ENCODE measurements at regions not wholly inside any gene's neighbourhood (a gene's known extent, or its start where the extent isn't known, plus 50 kb on each side); places are given as distances from the start of the nearest gene placed in this dataset.

DNA sequence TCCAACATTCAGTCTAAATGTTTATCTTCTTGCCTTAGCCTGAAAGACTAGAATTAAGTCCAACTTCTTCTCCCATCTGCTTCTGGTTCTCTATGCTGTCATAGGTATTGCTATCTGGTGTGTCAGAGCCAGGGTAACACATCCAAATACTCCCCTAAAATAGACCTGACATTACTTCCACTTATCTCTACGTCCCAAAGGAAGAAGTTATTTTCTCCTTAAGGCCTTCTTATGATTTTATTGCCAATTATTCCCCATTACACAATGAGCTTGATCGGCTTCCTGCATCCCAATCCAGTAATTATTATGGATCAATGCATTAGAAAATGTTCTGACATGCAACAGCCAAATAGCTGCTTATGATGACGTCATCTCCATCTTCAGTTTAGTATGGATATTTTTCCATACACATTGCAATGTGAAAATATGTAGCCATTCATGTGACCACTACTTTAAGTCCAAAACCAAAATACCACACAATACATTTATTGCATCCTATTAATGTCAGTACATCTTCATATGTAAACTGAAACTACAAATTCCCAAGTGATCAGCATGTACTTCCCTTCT, 555.5 kb downstream of the MAT2B start:
- H3K27me3 ChIP-seq = no peaks in the 10 kb centered on the region
- H2AFZ ChIP-seq = no peak overlapping the region
- DNase-seq (ENCODE audit: low spot score) = no peak
- no peak for TF ChIP-seq EZH2phosphoT487 (IDR thresholded peaks at IDR 0.05; ENCODE audit: low read depth, severe bottlenecking, unreplicated experiment)
- TF ChIP-seq, protein P1, sequence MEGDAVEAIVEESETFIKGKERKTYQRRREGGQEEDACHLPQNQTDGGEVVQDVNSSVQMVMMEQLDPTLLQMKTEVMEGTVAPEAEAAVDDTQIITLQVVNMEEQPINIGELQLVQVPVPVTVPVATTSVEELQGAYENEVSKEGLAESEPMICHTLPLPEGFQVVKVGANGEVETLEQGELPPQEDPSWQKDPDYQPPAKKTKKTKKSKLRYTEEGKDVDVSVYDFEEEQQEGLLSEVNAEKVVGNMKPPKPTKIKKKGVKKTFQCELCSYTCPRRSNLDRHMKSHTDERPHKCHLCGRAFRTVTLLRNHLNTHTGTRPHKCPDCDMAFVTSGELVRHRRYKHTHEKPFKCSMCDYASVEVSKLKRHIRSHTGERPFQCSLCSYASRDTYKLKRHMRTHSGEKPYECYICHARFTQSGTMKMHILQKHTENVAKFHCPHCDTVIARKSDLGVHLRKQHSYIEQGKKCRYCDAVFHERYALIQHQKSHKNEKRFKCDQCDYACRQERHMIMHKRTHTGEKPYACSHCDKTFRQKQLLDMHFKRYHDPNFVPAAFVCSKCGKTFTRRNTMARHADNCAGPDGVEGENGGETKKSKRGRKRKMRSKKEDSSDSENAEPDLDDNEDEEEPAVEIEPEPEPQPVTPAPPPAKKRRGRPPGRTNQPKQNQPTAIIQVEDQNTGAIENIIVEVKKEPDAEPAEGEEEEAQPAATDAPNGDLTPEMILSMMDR (IDR thresholded peaks at IDR 0.05; ENCODE audit: poor library complexity) = no peak
- TF ChIP-seq EZH2 (IDR thresholded peaks at IDR 0.05; ENCODE audit: borderline replicate concordance) = no peak
- H3K79me2 ChIP-seq = no peaks in the 10 kb centered on the region
- H3K4me2 ChIP-seq = no peak overlapping the region
- H3K4me1 ChIP-seq (ENCODE audit: insufficient read depth) = no peaks in the 10 kb centered on the region
- H3K9me2 ChIP-seq (replicated peaks; ENCODE audit: insufficient read depth) = no peaks in the 10 kb centered on the region
- 84% methylated on average over 3 of the region's 3 CpGs for WGBS (ENCODE audit: low lambda C conversion rate, missing lambda C conversion rate)
- no peak overlapping the region for H3K4me3 ChIP-seq
- no peak overlapping the region for H3K27ac ChIP-seq
- H3K9me3 ChIP-seq (ENCODE audit: low read depth) = no peaks in the 10 kb centered on the region
- H4K20me1 ChIP-seq (ENCODE audit: insufficient read depth, poor library complexity, severe bottlenecking) = no peaks in the 10 kb centered on the region
- no peaks in the 10 kb centered on the region for H3K36me3 ChIP-seq (replicated peaks; ENCODE audit: insufficient read depth, low read depth)

DNA sequence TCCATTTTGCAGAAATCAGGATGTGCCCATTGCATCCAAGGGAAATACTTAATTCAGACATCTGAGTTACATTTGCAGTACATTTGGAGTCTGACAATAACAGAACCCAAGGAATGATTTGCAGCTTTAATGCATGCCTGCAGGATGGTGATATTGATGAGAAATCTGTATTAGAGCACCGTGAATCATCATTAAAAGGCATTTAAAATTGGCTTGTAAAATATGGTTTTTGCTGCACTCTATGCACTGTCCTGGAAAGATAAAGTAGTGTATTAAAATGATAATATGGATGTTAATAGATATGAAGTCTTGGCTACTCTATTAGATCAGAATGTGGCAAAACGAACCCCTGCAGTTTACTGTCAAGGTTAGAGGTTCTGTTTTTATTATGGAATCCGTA, 556.9 kb downstream of the MAT2B start:
- no peaks in the 10 kb centered on the region for H4K20me1 ChIP-seq (ENCODE audit: insufficient read depth, poor library complexity, severe bottlenecking)
- TF ChIP-seq EZH2 (IDR thresholded peaks at IDR 0.05; ENCODE audit: borderline replicate concordance) = no peak
- TF ChIP-seq EZH2phosphoT487 (IDR thresholded peaks at IDR 0.05; ENCODE audit: low read depth, severe bottlenecking, unreplicated experiment) = no peak
- TF ChIP-seq, protein P1 (IDR thresholded peaks at IDR 0.05; ENCODE audit: poor library complexity) = no peak
- no peak for DNase-seq (ENCODE audit: low spot score)
- 73% methylated on average over 3 of the region's 3 CpGs for WGBS (ENCODE audit: low lambda C conversion rate, missing lambda C conversion rate)
- H3K36me3 ChIP-seq (replicated peaks; ENCODE audit: insufficient read depth, low read depth) = no peaks in the 10 kb centered on the region
- H3K4me1 ChIP-seq (ENCODE audit: insufficient read depth) = no peaks in the 10 kb centered on the region
- no peak overlapping the region for H3K27ac ChIP-seq
- H3K4me3 ChIP-seq = no peak overlapping the region
- no peaks in the 10 kb centered on the region for H3K9me2 ChIP-seq (replicated peaks; ENCODE audit: insufficient read depth)
- H3K4me2 ChIP-seq = no peak overlapping the region
- no peaks in the 10 kb centered on the region for H3K27me3 ChIP-seq
- no peak overlapping the region for H2AFZ ChIP-seq
- H3K79me2 ChIP-seq = no peaks in the 10 kb centered on the region
- H3K9me3 ChIP-seq (ENCODE audit: low read depth) = no peaks in the 10 kb centered on the region

DNA sequence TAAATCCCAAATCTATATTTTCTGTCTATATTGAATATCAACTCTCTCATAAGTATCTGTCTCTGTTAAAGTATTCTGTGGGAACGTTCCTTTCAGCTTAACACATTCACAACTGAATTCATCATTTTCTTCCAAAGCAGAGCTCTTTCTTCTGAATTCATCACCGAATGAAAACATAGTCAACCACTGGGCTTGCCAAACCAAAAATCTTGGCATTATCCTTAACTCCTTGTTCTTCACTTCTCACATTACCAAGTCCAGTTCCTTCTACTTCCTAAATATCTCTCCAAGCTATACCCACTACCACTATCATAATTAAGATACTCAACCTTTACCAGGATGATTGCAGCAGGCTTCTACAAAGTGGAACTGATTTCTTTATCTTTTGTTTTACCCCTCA, 559.8 kb downstream of the MAT2B start:
- H3K79me2 ChIP-seq = no peaks in the 10 kb centered on the region
- H4K20me1 ChIP-seq (ENCODE audit: insufficient read depth, poor library complexity, severe bottlenecking) = no peaks in the 10 kb centered on the region
- DNase-seq (ENCODE audit: low spot score) = no peak
- H3K4me3 ChIP-seq = no peak overlapping the region
- no peak overlapping the region for H2AFZ ChIP-seq
- no peaks in the 10 kb centered on the region for H3K9me3 ChIP-seq (ENCODE audit: low read depth)
- no peak overlapping the region for H3K27ac ChIP-seq
- H3K27me3 ChIP-seq = no peaks in the 10 kb centered on the region
- H3K9me2 ChIP-seq (replicated peaks; ENCODE audit: insufficient read depth) = no peaks in the 10 kb centered on the region
- H3K4me1 ChIP-seq (ENCODE audit: insufficient read depth) = no peaks in the 10 kb centered on the region
- no peak for TF ChIP-seq EZH2 (IDR thresholded peaks at IDR 0.05; ENCODE audit: borderline replicate concordance)
- TF ChIP-seq, protein P1 (IDR thresholded peaks at IDR 0.05; ENCODE audit: poor library complexity) = no peak
- no peak for TF ChIP-seq EZH2phosphoT487 (IDR thresholded peaks at IDR 0.05; ENCODE audit: low read depth, severe bottlenecking, unreplicated experiment)
- H3K4me2 ChIP-seq = no peak overlapping the region
- no peaks in the 10 kb centered on the region for H3K36me3 ChIP-seq (replicated peaks; ENCODE audit: insufficient read depth, low read depth)
- 94% methylated on average over 2 of the region's 2 CpGs for WGBS (ENCODE audit: low lambda C conversion rate, missing lambda C conversion rate)

DNA sequence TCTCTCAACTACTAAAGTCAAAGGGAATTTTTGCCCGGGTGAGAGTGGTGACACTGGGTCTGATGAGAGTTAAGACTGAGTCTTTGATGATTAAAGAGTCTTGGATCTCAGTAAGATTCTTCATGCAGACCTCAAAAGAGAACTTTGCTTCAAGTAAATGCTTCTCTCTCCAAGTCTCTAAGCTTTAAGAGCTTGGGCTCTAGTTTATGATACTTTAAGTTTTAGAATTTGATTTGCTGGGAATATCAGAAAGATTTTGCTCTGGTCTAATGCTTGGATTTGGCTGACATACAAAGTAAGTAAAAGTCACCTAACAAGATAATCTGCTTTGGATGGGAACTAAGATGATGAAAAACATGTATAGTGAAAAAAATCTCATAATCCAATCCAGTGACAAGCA, 566.3 kb downstream of the MAT2B start:
- H4K20me1 ChIP-seq (ENCODE audit: insufficient read depth, poor library complexity, severe bottlenecking) = no peaks in the 10 kb centered on the region
- H3K27ac ChIP-seq = no peak overlapping the region
- H3K9me2 ChIP-seq (replicated peaks; ENCODE audit: insufficient read depth) = no peaks in the 10 kb centered on the region
- no peak for DNase-seq (ENCODE audit: low spot score)
- no peak overlapping the region for H3K4me3 ChIP-seq
- H3K79me2 ChIP-seq = no peaks in the 10 kb centered on the region
- no peak for TF ChIP-seq EZH2phosphoT487 (IDR thresholded peaks at IDR 0.05; ENCODE audit: low read depth, severe bottlenecking, unreplicated experiment)
- no peak for TF ChIP-seq EZH2 (IDR thresholded peaks at IDR 0.05; ENCODE audit: borderline replicate concordance)
- TF ChIP-seq, protein P1 (IDR thresholded peaks at IDR 0.05; ENCODE audit: poor library complexity) = no peak
- no peak overlapping the region for H3K4me2 ChIP-seq
- H3K4me1 ChIP-seq (ENCODE audit: insufficient read depth) = peaks cover 4% of the 10 kb centered on the region
- WGBS (ENCODE audit: low lambda C conversion rate, missing lambda C conversion rate) = 68% methylated on average over 1 of the region's 1 CpG
- no peaks in the 10 kb centered on the region for H3K27me3 ChIP-seq
- no peaks in the 10 kb centered on the region for H3K36me3 ChIP-seq (replicated peaks; ENCODE audit: insufficient read depth, low read depth)
- no peaks in the 10 kb centered on the region for H3K9me3 ChIP-seq (ENCODE audit: low read depth)
- no peak overlapping the region for H2AFZ ChIP-seq

All from hepatocyte (in vitro differentiated cells).